ENCODE measurements at regions not wholly inside any gene's neighbourhood (a gene's known extent, or its start where the extent isn't known, plus 50 kb on each side); places are given as distances from the start of the nearest gene placed in this dataset.

- TF ChIP-seq CTCF (IDR thresholded peaks at IDR 0.05) (peak; percentile 91), ESRRA (CRISPR knock-in tag; IDR thresholded peaks at IDR 0.05; ENCODE audit: borderline replicate concordance) (no peak), JUN (CRISPR knock-in tag; IDR thresholded peaks at IDR 0.05) (no peak), ATF1 (CRISPR knock-in tag; IDR thresholded peaks at IDR 0.05) (no peak), NR1H2 (CRISPR knock-in tag; IDR thresholded peaks at IDR 0.05) (no peak)
- TF ChIP-seq, protein P1, sequence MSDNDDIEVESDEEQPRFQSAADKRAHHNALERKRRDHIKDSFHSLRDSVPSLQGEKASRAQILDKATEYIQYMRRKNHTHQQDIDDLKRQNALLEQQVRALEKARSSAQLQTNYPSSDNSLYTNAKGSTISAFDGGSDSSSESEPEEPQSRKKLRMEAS (CRISPR knock-in tag; IDR thresholded peaks at IDR 0.05), result no peak
- TF ChIP-seq, protein P2, sequence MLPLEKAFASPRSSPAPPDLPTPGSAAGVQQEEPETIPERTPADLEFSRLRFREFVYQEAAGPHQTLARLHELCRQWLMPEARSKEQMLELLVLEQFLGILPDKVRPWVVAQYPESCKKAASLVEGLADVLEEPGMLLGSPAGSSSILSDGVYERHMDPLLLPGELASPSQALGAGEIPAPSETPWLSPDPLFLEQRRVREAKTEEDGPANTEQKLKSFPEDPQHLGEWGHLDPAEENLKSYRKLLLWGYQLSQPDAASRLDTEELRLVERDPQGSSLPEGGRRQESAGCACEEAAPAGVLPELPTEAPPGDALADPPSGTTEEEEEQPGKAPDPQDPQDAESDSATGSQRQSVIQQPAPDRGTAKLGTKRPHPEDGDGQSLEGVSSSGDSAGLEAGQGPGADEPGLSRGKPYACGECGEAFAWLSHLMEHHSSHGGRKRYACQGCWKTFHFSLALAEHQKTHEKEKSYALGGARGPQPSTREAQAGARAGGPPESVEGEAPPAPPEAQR (CRISPR knock-in tag; IDR thresholded peaks at IDR 0.05), result no peak
- TF ChIP-seq, protein P3, sequence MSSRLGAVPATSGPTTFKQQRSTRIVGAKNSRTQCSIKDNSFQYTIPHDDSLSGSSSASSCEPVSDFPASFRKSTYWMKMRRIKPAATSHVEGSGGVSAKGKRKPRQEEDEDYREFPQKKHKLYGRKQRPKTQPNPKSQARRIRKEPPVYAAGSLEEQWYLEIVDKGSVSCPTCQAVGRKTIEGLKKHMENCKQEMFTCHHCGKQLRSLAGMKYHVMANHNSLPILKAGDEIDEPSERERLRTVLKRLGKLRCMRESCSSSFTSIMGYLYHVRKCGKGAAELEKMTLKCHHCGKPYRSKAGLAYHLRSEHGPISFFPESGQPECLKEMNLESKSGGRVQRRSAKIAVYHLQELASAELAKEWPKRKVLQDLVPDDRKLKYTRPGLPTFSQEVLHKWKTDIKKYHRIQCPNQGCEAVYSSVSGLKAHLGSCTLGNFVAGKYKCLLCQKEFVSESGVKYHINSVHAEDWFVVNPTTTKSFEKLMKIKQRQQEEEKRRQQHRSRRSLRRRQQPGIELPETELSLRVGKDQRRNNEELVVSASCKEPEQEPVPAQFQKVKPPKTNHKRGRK (CRISPR knock-in tag; IDR thresholded peaks at IDR 0.05; ENCODE audit: borderline replicate concordance), result no peak
These were observed 71.2 kb upstream of the NBPF3 start for GRCh38 chr1:21368515-21369289.

Measured in WTC11 (cell line).